GM12865 (cell line): ENCODE measurements at regions not wholly inside any gene's neighbourhood (a gene's known extent, or its start where the extent isn't known, plus 50 kb on each side); places are given as distances from the start of the nearest gene placed in this dataset.

Experiments used
- DNase-seq: peaks from one replicate; pipeline ENCODE4 v3.0.0; 2010; ENCODE audit warnings: low read depth
- H3K4me3 ChIP-seq: 2 replicates; pipeline ENCODE4 v1.5.1; 2011; ENCODE audit warnings: mild to moderate bottlenecking, low read depth, low read length, control low read depth
- CTCF ChIP-seq: IDR thresholded peaks from 2 replicates; pipeline ENCODE4 v1.5.1; 2011; ENCODE audit warnings: low read length, control low read depth, low read depth, inconsistent platforms; ENCODE audit not compliant: insufficient read depth; ENCODE audit errors: missing control alignments

- no peak for TF ChIP-seq CTCF
- H3K4me3 ChIP-seq: no peak overlapping the region
Measured at GRCh38 chr17:14791221-14791620, 473.9 kb downstream of the PMP22 start.

GRCh38 chr17:14790521-14790920 lies 474.6 kb downstream of the PMP22 start:
- TF ChIP-seq CTCF: no peak
- DNase-seq: no peak
- no peak overlapping the region for H3K4me3 ChIP-seq

More at GRCh38 chr17:14791221-14791620, 473.9 kb downstream of the PMP22 start:
- DNase-seq: no peak

- DNase-seq: peak; percentile 2
- no peak overlapping the region for H3K4me3 ChIP-seq
- TF ChIP-seq CTCF: no peak
Measured at GRCh38 chr17:14784997-14785696, 480.0 kb downstream of the PMP22 start.

GRCh38 chr17:14781123-14781522 lies 480.2 kb downstream of the HS3ST3B1 start:
- DNase-seq: no peak
- no peak overlapping the region for H3K4me3 ChIP-seq
- no peak for TF ChIP-seq CTCF

GRCh38 chr17:14780097-14780651 lies 479.3 kb downstream of the HS3ST3B1 start:
- no peak for TF ChIP-seq CTCF
- no peak overlapping the region for H3K4me3 ChIP-seq
- DNase-seq: no peak

GRCh38 chr17:14779241-14779640 lies 478.4 kb downstream of the HS3ST3B1 start:
- TF ChIP-seq CTCF: no peak
- no peak overlapping the region for H3K4me3 ChIP-seq
- DNase-seq: no peak

- DNase-seq: no peak
- H3K4me3 ChIP-seq: no peak overlapping the region
- no peak for TF ChIP-seq CTCF
Measured at GRCh38 chr17:14777291-14777690, 476.4 kb downstream of the HS3ST3B1 start.
